ENCODE measurements at regions not wholly inside any gene's neighbourhood (a gene's known extent, or its start where the extent isn't known, plus 50 kb on each side); places are given as distances from the start of the nearest gene placed in this dataset.

GRCh38 chr1:212558693-212559480 is 49.7 kb upstream of the ATF3 start:
- peak; percentile 82 to 83 for DNase-seq (ENCODE audit: low read depth in 2 of 2)

All from stimulated activated CD8-positive, alpha-beta memory T cell treated with anti-CD3 and anti-CD28 coated beads, Interleukin-15, amount 100 ng/mL, for 48 hours (primary cell).